Naive thymus-derived CD8-positive, alpha-beta T cell (primary cell): ENCODE measurements at regions not wholly inside any gene's neighbourhood (a gene's known extent, or its start where the extent isn't known, plus 50 kb on each side); places are given as distances from the start of the nearest gene placed in this dataset.
A peak's percentile ranks its signal among the peaks of the same experiment; 100 is the strongest.

Source experiments
- ATAC-seq, 2 donors: fragments of 150-1000 bp; cut with Tn5 transposase in 1 of 2; sonication (Bioruptor Pico), chemical (Tn5 transposase) in 1 of 2; 1 replicate in 1 of 2; 2 replicates in 1 of 2; pipeline ENCODE4 v1.10.0; 2021; ENCODE audit warnings: mild to moderate bottlenecking in 2 of 2, moderate library complexity in 2 of 2
- POLR2A ChIA-PET: fragments of 350-600 bp; sonication (Branson Sonifier 250); formaldehyde crosslinking; loops from one replicate; lab custom pipeline; 2021; ENCODE audit warnings: antibody characterized with exemption; lab: Charles Lee
- DNase-seq, 10 donors: peaks; one replicate each; pipeline versions ENCODE4 v3.0.0 to v3.0.0-alpha.2; 2020 to 2022
- H3K27ac Mint-ChIP-seq, 10 donors: one replicate each; pipeline ENCODE4 v1.8.0; 2020 to 2022; ENCODE audit warnings: mild to moderate bottlenecking in 10 of 10, mixed read lengths in 10 of 10, moderate library complexity in 4 of 10, inconsistent platforms in 1 of 10
- H3K27me3 Mint-ChIP-seq, 5 donors: one replicate each; pipeline ENCODE4 v1.8.0; 2021 to 2022; ENCODE audit warnings: mixed read lengths in 5 of 5
- H3K36me3 Mint-ChIP-seq, 3 donors: one replicate each; pipeline ENCODE4 v1.8.0; 2020 to 2022; ENCODE audit warnings: mixed read lengths in 3 of 3, mild to moderate bottlenecking in 2 of 3, inconsistent platforms in 1 of 3
- H3K4me1 Mint-ChIP-seq, 4 donors: one replicate each; pipeline ENCODE4 v1.8.0; 2021 to 2022; ENCODE audit warnings: mixed read lengths in 4 of 4
- H3K4me3 Mint-ChIP-seq, 10 donors: one replicate each; pipeline ENCODE4 v1.8.0; 2020 to 2022; ENCODE audit warnings: mild to moderate bottlenecking in 10 of 10, mixed read lengths in 10 of 10, moderate library complexity in 6 of 10, inconsistent platforms in 1 of 10
- H3K9me3 Mint-ChIP-seq, 9 donors: one replicate each; pipeline ENCODE4 v1.8.0; 2020 to 2022; ENCODE audit warnings: mixed read lengths in 9 of 9, mild to moderate bottlenecking in 3 of 9, inconsistent platforms in 1 of 9, moderate library complexity in 1 of 9

GRCh38 chr5:18761801-18762200 lies 1127.5 kb downstream of the TAF11L14 start:
- H3K9me3 Mint-ChIP-seq: peaks cover 0 to 3% (median 0%) of the 10 kb centered on the region in 9 donors
- POLR2A ChIA-PET: no interaction called here
- no peak overlapping the region for H3K27ac Mint-ChIP-seq
- no peak overlapping the region for H3K4me3 Mint-ChIP-seq
- no peaks in the 10 kb centered on the region for H3K36me3 Mint-ChIP-seq
- H3K4me1 Mint-ChIP-seq: no peaks in the 10 kb centered on the region
- DNase-seq: peak in 2 of 10 donors; percentile 20 to 23
- ATAC-seq: peak in 1 of 2 donors; percentile 42
- H3K27me3 Mint-ChIP-seq: peaks cover 0 to 5% (median 0%) of the 10 kb centered on the region in 5 donors

GRCh38 chr5:18764161-18764560 lies 1129.9 kb downstream of the TAF11L14 start:
- no peaks in the 10 kb centered on the region for H3K36me3 Mint-ChIP-seq

GRCh38 chr5:18765304-18765703 lies 1131.0 kb downstream of the TAF11L14 start:
- peaks cover 0 to 3% (median 0%) of the 10 kb centered on the region in 9 donors for H3K9me3 Mint-ChIP-seq
- ATAC-seq: no peak
- H3K27me3 Mint-ChIP-seq: peaks cover 0 to 5% (median 0%) of the 10 kb centered on the region in 5 donors
- DNase-seq: no peak
- no peak overlapping the region for H3K27ac Mint-ChIP-seq
- POLR2A ChIA-PET: no interaction called here
- no peak overlapping the region for H3K4me3 Mint-ChIP-seq
- no peaks in the 10 kb centered on the region for H3K4me1 Mint-ChIP-seq
- H3K36me3 Mint-ChIP-seq: no peaks in the 10 kb centered on the region

More at GRCh38 chr5:18764161-18764560, 1129.9 kb downstream of the TAF11L14 start:
- DNase-seq (no peak), ATAC-seq (no peak)
- peaks cover 0 to 3% (median 0%) of the 10 kb centered on the region in 9 donors for H3K9me3 Mint-ChIP-seq
- H3K27me3 Mint-ChIP-seq: peaks cover 0 to 5% (median 0%) of the 10 kb centered on the region in 5 donors
- POLR2A ChIA-PET: no interaction called here
- no peak overlapping the region for H3K27ac Mint-ChIP-seq
- no peak overlapping the region for H3K4me3 Mint-ChIP-seq
- H3K4me1 Mint-ChIP-seq: no peaks in the 10 kb centered on the region

GRCh38 chr5:18771097-18771610 lies 1136.9 kb downstream of the TAF11L14 start:
- Mint-ChIP-seq H3K9me3 (no peaks in the 10 kb centered on the region), H3K27ac (no peak overlapping the region)
- no peak for ATAC-seq

GRCh38 chr5:18772475-18772874 lies 1138.2 kb downstream of the TAF11L14 start:
- no peak overlapping the region for H3K27ac Mint-ChIP-seq
- POLR2A ChIA-PET: no interaction called here
- no peaks in the 10 kb centered on the region for H3K36me3 Mint-ChIP-seq
- H3K27me3 Mint-ChIP-seq: peaks cover 0 to 2% (median 0%) of the 10 kb centered on the region in 5 donors
- H3K4me1 Mint-ChIP-seq: no peaks in the 10 kb centered on the region
- ATAC-seq: no peak
- H3K9me3 Mint-ChIP-seq: no peaks in the 10 kb centered on the region
- H3K4me3 Mint-ChIP-seq: no peak overlapping the region
- DNase-seq: no peak

More at GRCh38 chr5:18771097-18771610, 1136.9 kb downstream of the TAF11L14 start:
- Mint-ChIP-seq H3K27me3 (peaks cover 0 to 3% (median 1%) of the 10 kb centered on the region in 5 donors), H3K36me3 (no peaks in the 10 kb centered on the region), H3K4me1 (no peaks in the 10 kb centered on the region), H3K4me3 (no peak overlapping the region)
- POLR2A ChIA-PET: no interaction called here
- DNase-seq: no peak

GRCh38 chr5:18778225-18778624 lies 1144.0 kb downstream of the TAF11L14 start:
- Mint-ChIP-seq H3K27me3 (no peaks in the 10 kb centered on the region), H3K9me3 (peaks cover 0 to 14% (median 3%) of the 10 kb centered on the region in 9 donors), H3K27ac (no peak overlapping the region), H3K36me3 (peaks cover 0 to 2% (median 0%) of the 10 kb centered on the region in 3 donors), H3K4me3 (no peak overlapping the region), H3K4me1 (no peaks in the 10 kb centered on the region)
- no peak for ATAC-seq
- no peak for DNase-seq
- POLR2A ChIA-PET: no interaction called here

GRCh38 chr5:18789218-18789998 lies 1155.1 kb downstream of the TAF11L14 start:
- Mint-ChIP-seq H3K36me3 (no peaks in the 10 kb centered on the region), H3K4me3 (no peak overlapping the region), H3K4me1 (peaks cover 0 to 2% (median 0%) of the 10 kb centered on the region in 4 donors), H3K27me3 (peaks cover 0 to 4% (median 0%) of the 10 kb centered on the region in 5 donors), H3K27ac (no peak overlapping the region), H3K9me3 (no peaks in the 10 kb centered on the region)
- POLR2A ChIA-PET: no interaction called here
- no peak for ATAC-seq
- DNase-seq: no peak

- Mint-ChIP-seq H3K4me3 (no peak overlapping the region), H3K36me3 (no peaks in the 10 kb centered on the region)
- POLR2A ChIA-PET: no interaction called here
Measured at GRCh38 chr5:18792145-18792544, 1157.9 kb downstream of the TAF11L14 start.

GRCh38 chr5:18797222-18797621 lies 1163.0 kb downstream of the TAF11L14 start:
- Mint-ChIP-seq H3K9me3 (peaks cover 0 to 1% (median 0%) of the 10 kb centered on the region in 9 donors), H3K27me3 (peaks cover 0 to 6% (median 0%) of the 10 kb centered on the region in 5 donors), H3K4me1 (no peaks in the 10 kb centered on the region), H3K27ac (no peak overlapping the region), H3K4me3 (no peak overlapping the region), H3K36me3 (no peaks in the 10 kb centered on the region)
- ATAC-seq (no peak), DNase-seq (no peak)
- POLR2A ChIA-PET: no interaction called here

More at GRCh38 chr5:18792145-18792544, 1157.9 kb downstream of the TAF11L14 start:
- Mint-ChIP-seq H3K4me1 (peaks cover 0 to 2% (median 0%) of the 10 kb centered on the region in 4 donors), H3K27me3 (peaks cover 0 to 2% (median 0%) of the 10 kb centered on the region in 5 donors), H3K9me3 (peaks cover 0 to 1% (median 0%) of the 10 kb centered on the region in 9 donors), H3K27ac (no peak overlapping the region)
- ATAC-seq (no peak), DNase-seq (no peak)

GRCh38 chr5:18798058-18798457 lies 1163.8 kb downstream of the TAF11L14 start:
- Mint-ChIP-seq H3K27me3 (peaks cover 0 to 6% (median 0%) of the 10 kb centered on the region in 5 donors), H3K9me3 (peaks cover 0 to 1% (median 0%) of the 10 kb centered on the region in 9 donors), H3K27ac (no peak overlapping the region), H3K4me1 (no peaks in the 10 kb centered on the region), H3K36me3 (no peaks in the 10 kb centered on the region), H3K4me3 (no peak overlapping the region)
- POLR2A ChIA-PET: no interaction called here
- ATAC-seq (no peak), DNase-seq (no peak)

GRCh38 chr5:18799482-18800128 lies 1165.3 kb downstream of the TAF11L14 start:
- no peaks in the 10 kb centered on the region for H3K4me1 Mint-ChIP-seq
- H3K4me3 Mint-ChIP-seq: no peak overlapping the region
- peaks cover 0 to 6% (median 0%) of the 10 kb centered on the region in 5 donors for H3K27me3 Mint-ChIP-seq
- peaks cover 0 to 1% (median 0%) of the 10 kb centered on the region in 9 donors for H3K9me3 Mint-ChIP-seq
- H3K27ac Mint-ChIP-seq: no peak overlapping the region
- no peak for ATAC-seq
- POLR2A ChIA-PET: no interaction called here
- DNase-seq: no peak
- H3K36me3 Mint-ChIP-seq: no peaks in the 10 kb centered on the region

GRCh38 chr5:18800293-18801025 lies 1166.2 kb downstream of the TAF11L14 start:
- H3K27ac Mint-ChIP-seq: no peak overlapping the region
- POLR2A ChIA-PET: no interaction called here
- H3K9me3 Mint-ChIP-seq: no peaks in the 10 kb centered on the region
- H3K27me3 Mint-ChIP-seq: peaks cover 0 to 6% (median 0%) of the 10 kb centered on the region in 5 donors
- ATAC-seq: no peak
- H3K36me3 Mint-ChIP-seq: no peaks in the 10 kb centered on the region
- no peak for DNase-seq
- no peaks in the 10 kb centered on the region for H3K4me1 Mint-ChIP-seq
- H3K4me3 Mint-ChIP-seq: no peak overlapping the region
